ENCODE measurements at regions not wholly inside any gene's neighbourhood (a gene's known extent, or its start where the extent isn't known, plus 50 kb on each side); places are given as distances from the start of the nearest gene placed in this dataset.
A peak's percentile ranks its signal among the peaks of the same experiment; 100 is the strongest.

DNA sequence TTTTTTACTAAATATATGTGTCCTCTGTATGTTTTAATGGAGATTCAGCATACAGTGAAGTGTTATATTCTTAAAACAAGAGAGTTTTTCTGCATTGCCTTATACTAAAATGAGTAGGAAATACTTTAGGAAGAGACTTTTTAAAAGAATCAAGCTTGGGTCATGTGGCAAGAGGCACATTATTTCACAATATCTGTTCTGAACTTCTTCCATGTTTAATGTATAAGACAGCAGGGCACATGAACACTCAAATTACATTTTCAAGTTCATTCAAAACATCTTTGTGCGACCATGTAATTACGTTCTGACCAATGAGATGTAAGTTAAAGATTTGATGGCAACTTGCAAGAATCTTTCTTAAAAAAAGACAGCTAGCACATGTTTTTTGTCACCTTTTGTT lies 1055.9 kb downstream of the NR2F1-AS1 start:
- peak in 1 of 2 donors; percentile 69 for DNase-seq (ENCODE audit: low read depth in 2 of 2)
- H3K4me1 ChIP-seq (ENCODE audit: control insufficient read depth, extremely low read depth, insufficient read depth, low read length): no peaks in the 10 kb centered on the region
- H3K36me3 ChIP-seq (ENCODE audit: control insufficient read depth, insufficient read depth, low read length): no peaks in the 10 kb centered on the region
- no peaks in the 10 kb centered on the region for H4K20me1 ChIP-seq (ENCODE audit: control insufficient read depth, extremely low read depth, insufficient read depth, low read length)
- H3K79me2 ChIP-seq (ENCODE audit: control insufficient read depth, insufficient read depth, low read length): no peaks in the 10 kb centered on the region
- H3K4me3 ChIP-seq (replicated peaks in 1 of 4; ENCODE audit: control extremely low read depth in 1 of 4, insufficient read depth in 1 of 4, low read depth in 3 of 4, low read length in 4 of 4): no peak overlapping the region
- H3K27me3 ChIP-seq (ENCODE audit: control insufficient read depth, insufficient read depth, low read length): no peaks in the 10 kb centered on the region
- H3K9me3 ChIP-seq (ENCODE audit: control insufficient read depth, insufficient read depth, low read depth, low read length): no peaks in the 10 kb centered on the region
- no peak overlapping the region for H3K4me2 ChIP-seq (ENCODE audit: extremely low read depth, insufficient read depth, low read length)
- no peak for TF ChIP-seq EZH2 (IDR thresholded peaks at IDR 0.05; ENCODE audit: low read length, missing control alignments)
- TF ChIP-seq, protein P1, sequence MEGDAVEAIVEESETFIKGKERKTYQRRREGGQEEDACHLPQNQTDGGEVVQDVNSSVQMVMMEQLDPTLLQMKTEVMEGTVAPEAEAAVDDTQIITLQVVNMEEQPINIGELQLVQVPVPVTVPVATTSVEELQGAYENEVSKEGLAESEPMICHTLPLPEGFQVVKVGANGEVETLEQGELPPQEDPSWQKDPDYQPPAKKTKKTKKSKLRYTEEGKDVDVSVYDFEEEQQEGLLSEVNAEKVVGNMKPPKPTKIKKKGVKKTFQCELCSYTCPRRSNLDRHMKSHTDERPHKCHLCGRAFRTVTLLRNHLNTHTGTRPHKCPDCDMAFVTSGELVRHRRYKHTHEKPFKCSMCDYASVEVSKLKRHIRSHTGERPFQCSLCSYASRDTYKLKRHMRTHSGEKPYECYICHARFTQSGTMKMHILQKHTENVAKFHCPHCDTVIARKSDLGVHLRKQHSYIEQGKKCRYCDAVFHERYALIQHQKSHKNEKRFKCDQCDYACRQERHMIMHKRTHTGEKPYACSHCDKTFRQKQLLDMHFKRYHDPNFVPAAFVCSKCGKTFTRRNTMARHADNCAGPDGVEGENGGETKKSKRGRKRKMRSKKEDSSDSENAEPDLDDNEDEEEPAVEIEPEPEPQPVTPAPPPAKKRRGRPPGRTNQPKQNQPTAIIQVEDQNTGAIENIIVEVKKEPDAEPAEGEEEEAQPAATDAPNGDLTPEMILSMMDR (conservative IDR thresholded peaks at IDR 0.05 in 1 of 2, IDR thresholded peaks at IDR 0.05 in 1 of 2; ENCODE audit: low read depth in 1 of 2, low read length in 2 of 2): no peak
- no peak overlapping the region for H2AFZ ChIP-seq (ENCODE audit: low read length)
- H3K27ac ChIP-seq (ENCODE audit: insufficient read depth, low read length): no peak overlapping the region
- H3K9ac ChIP-seq (ENCODE audit: insufficient read depth, low read length): no peak overlapping the region

DNA sequence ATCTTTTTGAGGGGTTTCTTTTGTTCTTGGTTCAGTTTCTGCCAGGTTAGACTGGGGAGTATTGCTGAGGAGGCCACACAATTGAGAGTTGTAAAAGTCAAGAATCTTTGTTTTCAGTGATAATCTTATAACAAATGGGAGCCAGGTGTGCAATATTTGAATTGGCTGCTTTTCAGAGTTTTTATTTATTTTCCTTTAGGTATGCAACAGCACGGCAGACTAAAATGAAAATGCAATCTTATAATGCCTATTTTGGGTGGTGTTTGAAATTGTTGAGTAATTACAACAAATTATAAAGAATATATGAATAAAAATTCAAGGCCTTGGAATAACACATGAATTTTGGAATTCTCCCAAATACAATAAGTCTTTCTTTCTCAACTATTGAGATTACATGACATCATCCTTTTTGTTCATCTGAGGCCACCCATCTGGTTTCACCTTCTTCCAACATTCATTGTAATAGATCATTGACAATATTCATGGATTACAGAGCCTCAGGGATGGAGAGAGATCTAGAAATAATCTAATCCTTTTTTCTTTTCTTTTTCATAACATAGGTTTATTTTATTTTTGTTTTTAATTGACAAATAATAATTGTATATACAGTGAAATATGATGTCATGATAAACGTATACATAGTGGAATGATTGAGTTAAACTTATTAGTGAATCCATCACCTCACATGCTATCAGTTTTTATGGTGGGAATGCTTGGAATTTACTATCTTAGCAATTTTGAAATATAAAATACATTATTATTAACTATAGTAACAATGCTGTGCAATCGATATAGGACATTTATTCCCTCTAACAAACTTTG lies 1061.0 kb downstream of the NR2F1-AS1 start:
- Histone ChIP-seq H3K79me2 (ENCODE audit: control insufficient read depth, insufficient read depth, low read length) (no peaks in the 10 kb centered on the region), H3K4me2 (ENCODE audit: extremely low read depth, insufficient read depth, low read length) (no peak overlapping the region), H4K20me1 (ENCODE audit: control insufficient read depth, extremely low read depth, insufficient read depth, low read length) (no peaks in the 10 kb centered on the region), H3K27me3 (ENCODE audit: control insufficient read depth, insufficient read depth, low read length) (no peaks in the 10 kb centered on the region), H3K9ac (ENCODE audit: insufficient read depth, low read length) (no peak overlapping the region), H3K27ac (ENCODE audit: insufficient read depth, low read length) (no peak overlapping the region), H3K36me3 (ENCODE audit: control insufficient read depth, insufficient read depth, low read length) (no peaks in the 10 kb centered on the region), H3K9me3 (ENCODE audit: control insufficient read depth, insufficient read depth, low read depth, low read length) (no peaks in the 10 kb centered on the region), H3K4me3 (replicated peaks in 1 of 4; ENCODE audit: control extremely low read depth in 1 of 4, insufficient read depth in 1 of 4, low read depth in 3 of 4, low read length in 4 of 4) (no peak overlapping the region), H2AFZ (ENCODE audit: low read length) (no peak overlapping the region), H3K4me1 (ENCODE audit: control insufficient read depth, extremely low read depth, insufficient read depth, low read length) (no peaks in the 10 kb centered on the region)
- TF ChIP-seq, protein P1 (conservative IDR thresholded peaks at IDR 0.05 in 1 of 2, IDR thresholded peaks at IDR 0.05 in 1 of 2; ENCODE audit: low read depth in 1 of 2, low read length in 2 of 2): no peak
- TF ChIP-seq EZH2 (IDR thresholded peaks at IDR 0.05; ENCODE audit: low read length, missing control alignments): no peak
- peak; percentile 40 to 63 for DNase-seq (ENCODE audit: low read depth in 2 of 2)

DNA sequence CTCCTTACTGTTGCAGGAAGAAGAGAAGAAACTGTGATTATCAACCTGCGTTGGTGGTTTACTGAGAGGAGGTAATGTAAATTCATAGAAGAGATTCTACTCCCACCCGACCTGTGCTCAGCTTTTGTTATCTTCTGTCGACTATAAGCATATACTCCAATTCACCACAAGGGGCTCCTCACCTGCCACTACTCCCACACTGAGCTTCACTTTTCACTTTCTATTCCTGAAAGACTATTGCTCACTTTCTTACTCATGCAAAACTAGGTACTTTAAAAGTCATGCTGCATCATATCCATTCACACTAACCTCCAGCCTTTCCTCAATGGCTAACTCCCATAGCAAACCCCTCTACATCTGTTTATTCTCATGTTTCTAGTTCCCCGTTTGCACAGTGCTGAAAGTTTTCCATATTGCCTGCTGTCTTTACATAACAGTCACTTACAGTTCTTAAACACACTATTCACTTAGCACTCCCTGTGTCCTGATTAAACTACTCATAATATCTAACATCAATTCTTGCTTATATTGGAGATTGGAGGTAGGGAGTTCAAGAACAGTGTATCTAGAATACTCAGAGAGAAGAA lies 1062.6 kb downstream of the NR2F1-AS1 start:
- TF ChIP-seq EZH2 (IDR thresholded peaks at IDR 0.05; ENCODE audit: low read length, missing control alignments): no peak
- TF ChIP-seq, protein P1 (conservative IDR thresholded peaks at IDR 0.05 in 1 of 2, IDR thresholded peaks at IDR 0.05 in 1 of 2; ENCODE audit: low read depth in 1 of 2, low read length in 2 of 2): peak; percentile 63 to 64
- no peaks in the 10 kb centered on the region for H4K20me1 ChIP-seq (ENCODE audit: control insufficient read depth, extremely low read depth, insufficient read depth, low read length)
- no peaks in the 10 kb centered on the region for H3K79me2 ChIP-seq (ENCODE audit: control insufficient read depth, insufficient read depth, low read length)
- no peak overlapping the region for H3K27ac ChIP-seq (ENCODE audit: insufficient read depth, low read length)
- DNase-seq (ENCODE audit: low read depth in 2 of 2): peak; percentile 59 to 67
- H3K4me3 ChIP-seq (replicated peaks in 1 of 4; ENCODE audit: control extremely low read depth in 1 of 4, insufficient read depth in 1 of 4, low read depth in 3 of 4, low read length in 4 of 4): no peak overlapping the region
- peak overlapping the region; percentile 72 for H2AFZ ChIP-seq (ENCODE audit: low read length)
- no peaks in the 10 kb centered on the region for H3K9me3 ChIP-seq (ENCODE audit: control insufficient read depth, insufficient read depth, low read depth, low read length)
- no peaks in the 10 kb centered on the region for H3K4me1 ChIP-seq (ENCODE audit: control insufficient read depth, extremely low read depth, insufficient read depth, low read length)
- H3K4me2 ChIP-seq (ENCODE audit: extremely low read depth, insufficient read depth, low read length): peak overlapping the region; percentile 63
- no peaks in the 10 kb centered on the region for H3K27me3 ChIP-seq (ENCODE audit: control insufficient read depth, insufficient read depth, low read length)
- H3K9ac ChIP-seq (ENCODE audit: insufficient read depth, low read length): no peak overlapping the region
- H3K36me3 ChIP-seq (ENCODE audit: control insufficient read depth, insufficient read depth, low read length): no peaks in the 10 kb centered on the region

Measured in fibroblast of lung (primary cell).